ENCODE measurements at regions not wholly inside any gene's neighbourhood (a gene's known extent, or its start where the extent isn't known, plus 50 kb on each side); places are given as distances from the start of the nearest gene placed in this dataset.

GRCh38 chr12:85441741-85442140 is 161.7 kb downstream of the ALX1 start:
- no peak for TF ChIP-seq POLR2A (IDR thresholded peaks at IDR 0.05)
- TF ChIP-seq CTCF (IDR thresholded peaks at IDR 0.05), result peak in 1 of 6 experiments; percentile 12
